ENCODE measurements at regions not wholly inside any gene's neighbourhood (a gene's known extent, or its start where the extent isn't known, plus 50 kb on each side); places are given as distances from the start of the nearest gene placed in this dataset.
"Not testable (repeated sequence)": the region's sequence is repeated elsewhere in the genome, so short reads cannot be mapped to it uniquely, and the experiment has no call there.

DNA sequence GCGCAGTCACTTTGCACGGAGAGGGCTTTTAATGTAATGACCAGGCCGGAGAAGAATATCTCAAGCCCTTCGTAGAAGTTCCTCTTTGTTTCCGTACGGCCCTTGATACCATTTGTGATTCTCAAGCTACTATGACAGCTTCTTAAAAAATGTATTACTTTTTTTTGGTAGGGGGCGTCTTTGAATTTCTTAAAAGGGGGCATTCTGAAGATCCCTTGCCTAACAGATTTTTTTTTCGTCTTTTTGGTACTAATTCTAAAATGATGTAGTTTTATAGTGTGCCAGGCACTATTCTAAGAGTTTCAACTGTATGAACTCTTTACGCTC lies 614.0 kb downstream of the MCTP2 start:
- no peaks in the 10 kb centered on the region for H3K36me3 ChIP-seq
- no peaks in the 10 kb centered on the region for H3K4me1 ChIP-seq
- DNase-seq: no peak
- no peak overlapping the region for H3K27ac ChIP-seq
- no peaks in the 10 kb centered on the region for H3K27me3 ChIP-seq
- H3K9me3 ChIP-seq (replicated peaks): no peaks in the 10 kb centered on the region
- H3K4me3 ChIP-seq: no peak overlapping the region

DNA sequence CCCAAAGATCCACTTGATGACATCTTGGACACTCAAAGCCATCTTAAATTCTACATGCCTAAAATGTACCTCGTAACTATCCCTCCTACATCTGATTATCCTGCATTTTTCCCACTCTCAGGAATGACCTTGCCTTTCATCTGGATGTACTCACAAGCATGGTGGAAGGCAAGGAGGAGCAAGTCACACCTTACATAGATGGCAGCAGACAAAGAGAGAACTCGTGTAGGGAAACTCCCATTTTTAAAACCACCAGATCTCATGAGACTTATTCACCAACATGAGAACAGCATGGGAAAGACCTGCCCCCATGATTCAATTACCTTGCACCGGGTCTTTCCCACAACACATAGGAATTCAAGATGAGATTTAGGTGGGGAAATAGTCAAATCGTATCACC lies 616.0 kb downstream of the MCTP2 start:
- H3K4me1 ChIP-seq: no peaks in the 10 kb centered on the region
- H3K9me3 ChIP-seq (replicated peaks): no peaks in the 10 kb centered on the region
- H3K27me3 ChIP-seq: no peaks in the 10 kb centered on the region
- no peak overlapping the region for H3K27ac ChIP-seq
- H3K36me3 ChIP-seq: no peaks in the 10 kb centered on the region
- DNase-seq: no peak
- H3K4me3 ChIP-seq: no peak overlapping the region

DNA sequence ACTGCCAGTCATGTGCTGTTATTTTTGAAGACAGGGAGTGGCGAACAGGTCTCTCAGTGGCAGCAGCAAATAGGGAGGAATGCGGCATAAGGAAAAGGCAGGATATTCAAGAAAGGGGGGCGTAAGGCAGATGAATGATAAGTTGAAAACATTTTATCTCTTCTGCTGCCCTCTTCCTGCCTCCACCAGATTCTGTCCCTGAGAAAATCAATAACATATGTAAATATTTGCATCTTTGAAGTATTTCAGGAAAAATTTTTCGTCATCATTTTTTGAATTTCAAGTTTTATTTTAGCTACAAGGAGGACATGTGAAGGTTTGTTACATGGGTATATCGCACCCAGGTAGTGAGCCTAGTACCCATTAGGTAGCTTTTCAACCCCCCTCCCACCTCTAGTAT lies 616.7 kb downstream of the MCTP2 start:
- Histone ChIP-seq H3K4me3 (no peak overlapping the region), H3K4me1 (no peaks in the 10 kb centered on the region), H3K27me3 (no peaks in the 10 kb centered on the region), H3K9me3 (replicated peaks) (no peaks in the 10 kb centered on the region), H3K27ac (no peak overlapping the region), H3K36me3 (no peaks in the 10 kb centered on the region)
- DNase-seq: no peak

DNA sequence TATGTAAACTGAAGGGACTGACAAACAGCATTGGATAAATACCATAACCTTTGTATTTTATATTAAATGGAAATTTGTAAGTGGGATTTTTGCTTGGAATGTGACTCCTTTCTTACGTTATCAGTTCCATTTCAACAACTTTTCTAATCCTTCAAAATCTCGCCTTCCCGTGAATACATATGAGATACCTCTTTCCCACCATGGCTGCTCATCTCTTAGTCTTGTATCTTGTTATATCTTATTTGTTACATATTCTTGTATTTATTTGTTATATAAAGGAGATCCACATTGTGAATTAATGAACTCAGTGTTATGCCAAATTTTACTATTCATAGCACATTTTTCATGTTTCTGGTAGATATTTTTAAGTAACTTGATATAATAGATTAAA lies 623.7 kb downstream of the MCTP2 start:
- no peaks in the 10 kb centered on the region for H3K4me1 ChIP-seq
- no peak for DNase-seq
- H3K9me3 ChIP-seq (replicated peaks): no peaks in the 10 kb centered on the region
- no peaks in the 10 kb centered on the region for H3K27me3 ChIP-seq
- H3K27ac ChIP-seq: no peak overlapping the region
- no peaks in the 10 kb centered on the region for H3K36me3 ChIP-seq
- H3K4me3 ChIP-seq: no peak overlapping the region

DNA sequence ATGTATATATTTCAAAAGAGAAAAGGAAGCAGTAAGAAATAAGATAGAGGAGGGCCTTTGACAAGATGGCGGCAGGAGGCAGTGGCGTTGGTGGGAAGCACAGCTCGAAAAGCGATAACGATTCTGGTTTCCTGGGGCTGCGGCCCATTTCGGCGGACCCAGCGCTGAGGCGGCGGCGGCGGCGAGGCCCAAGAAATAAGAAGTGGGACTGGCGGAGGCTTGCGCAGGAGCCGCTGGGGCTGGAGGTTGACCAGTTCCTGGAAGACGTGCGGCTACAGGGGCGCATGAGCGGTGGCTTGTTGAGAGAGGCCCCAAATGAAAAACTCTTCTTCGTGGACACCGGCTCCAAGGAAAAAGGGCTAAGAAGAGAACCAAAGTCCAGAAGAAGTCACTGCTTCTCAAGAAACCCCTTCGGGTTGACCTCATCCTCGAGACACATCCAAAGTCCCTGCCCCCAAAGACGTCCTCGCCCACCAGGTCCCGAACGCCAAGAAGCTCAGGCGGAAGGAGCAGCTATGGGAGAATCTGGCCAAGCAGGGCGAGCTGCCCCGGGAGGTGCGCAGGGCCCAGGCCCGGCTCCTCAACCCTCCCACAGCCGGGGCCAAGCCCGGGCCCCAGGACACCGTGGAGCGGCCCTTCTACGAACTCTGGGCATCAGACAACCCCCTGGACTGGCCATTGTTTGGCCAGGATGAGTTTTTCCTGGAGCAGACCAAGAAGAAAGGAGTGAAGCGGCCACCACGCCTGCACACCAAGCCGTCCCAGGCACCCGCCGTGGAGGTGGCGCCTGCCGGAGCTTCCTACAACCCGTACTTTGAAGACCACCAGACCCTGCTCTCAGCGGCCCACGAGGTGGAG lies 624.3 kb downstream of the MCTP2 start:
- Histone ChIP-seq H3K4me3 (no peak overlapping the region), H3K36me3 (no peaks in the 10 kb centered on the region), H3K27ac (no peak overlapping the region), H3K4me1 (no peaks in the 10 kb centered on the region), H3K27me3 (no peaks in the 10 kb centered on the region), H3K9me3 (replicated peaks) (no peaks in the 10 kb centered on the region)
- no peak for DNase-seq

DNA sequence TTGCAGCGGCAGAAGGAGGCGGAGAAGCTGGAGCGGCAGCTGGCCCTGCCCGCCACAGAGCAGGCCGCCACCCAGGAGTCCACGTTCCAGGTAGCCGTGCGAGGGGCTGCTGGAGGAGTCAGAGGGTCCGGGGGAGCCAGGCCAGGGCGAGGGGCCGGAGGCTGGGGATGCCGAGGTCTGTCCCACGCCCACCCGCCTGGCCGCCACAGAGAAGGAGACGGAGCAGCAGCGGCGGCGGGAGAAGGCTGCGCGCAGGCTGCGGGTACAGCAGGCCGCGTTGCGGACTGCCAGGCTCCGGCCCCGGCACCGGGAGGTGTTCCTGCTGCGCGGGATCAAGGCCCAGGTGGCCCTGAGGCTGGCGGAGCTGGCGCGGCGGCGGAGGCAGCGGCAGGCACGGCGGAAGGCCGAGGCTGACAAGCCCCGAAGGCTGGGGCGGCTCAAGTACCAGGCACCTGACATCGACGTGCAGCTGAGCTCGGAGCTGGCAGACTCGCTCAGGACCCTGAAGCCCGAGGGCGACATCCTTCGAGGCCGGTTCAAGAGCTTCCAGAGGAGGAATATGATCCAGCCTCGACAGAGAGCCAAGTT lies 625.0 kb downstream of the MCTP2 start:
- no peak for DNase-seq
- no peak overlapping the region for H3K4me3 ChIP-seq
- no peaks in the 10 kb centered on the region for H3K4me1 ChIP-seq
- no peaks in the 10 kb centered on the region for H3K9me3 ChIP-seq (replicated peaks)
- no peaks in the 10 kb centered on the region for H3K36me3 ChIP-seq
- no peaks in the 10 kb centered on the region for H3K27me3 ChIP-seq
- no peak overlapping the region for H3K27ac ChIP-seq

DNA sequence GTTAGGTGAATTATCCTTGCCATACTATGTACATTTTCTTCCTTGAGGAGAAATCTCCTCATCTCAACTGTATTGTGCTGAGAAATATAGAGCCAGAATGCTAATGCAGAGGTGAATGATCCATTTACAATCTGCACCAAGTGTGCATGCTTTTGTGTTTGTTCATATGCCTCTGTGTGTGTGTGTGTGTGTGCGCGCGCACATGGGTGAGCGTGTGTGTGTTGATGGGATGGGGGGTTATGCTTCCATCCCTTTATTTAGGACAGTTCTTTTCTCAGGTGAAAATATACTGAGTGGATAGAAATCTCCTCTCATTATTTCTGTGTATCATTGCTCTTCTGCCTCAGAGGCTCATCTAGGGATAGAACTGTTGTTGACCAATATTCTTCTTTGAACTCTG lies 626.1 kb downstream of the MCTP2 start:
- H3K9me3 ChIP-seq (replicated peaks): no peaks in the 10 kb centered on the region
- no peak overlapping the region for H3K4me3 ChIP-seq
- DNase-seq: no peak
- no peaks in the 10 kb centered on the region for H3K4me1 ChIP-seq
- H3K27ac ChIP-seq: no peak overlapping the region
- no peaks in the 10 kb centered on the region for H3K36me3 ChIP-seq
- H3K27me3 ChIP-seq: no peaks in the 10 kb centered on the region

DNA sequence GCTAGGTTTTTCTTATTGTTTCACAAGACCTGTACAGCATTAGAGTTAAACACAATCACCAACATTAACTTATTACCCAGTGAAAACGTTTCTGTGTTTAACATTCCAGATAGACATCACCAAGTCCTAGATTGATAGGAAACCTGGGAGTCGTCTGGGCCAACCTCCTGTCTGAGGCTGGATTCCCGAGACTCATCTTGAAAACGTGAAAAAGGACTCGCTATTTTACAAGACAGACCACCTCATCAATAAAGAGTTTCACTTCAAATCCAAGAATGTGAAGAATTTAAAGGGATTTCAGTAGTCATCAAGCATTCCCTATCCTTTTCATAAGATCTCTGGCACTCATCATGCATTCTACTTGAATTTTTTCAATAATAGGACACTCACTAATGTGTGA lies 626.6 kb downstream of the MCTP2 start:
- no peaks in the 10 kb centered on the region for H3K9me3 ChIP-seq (replicated peaks)
- no peak overlapping the region for H3K27ac ChIP-seq
- no peaks in the 10 kb centered on the region for H3K27me3 ChIP-seq
- no peaks in the 10 kb centered on the region for H3K36me3 ChIP-seq
- H3K4me3 ChIP-seq: no peak overlapping the region
- H3K4me1 ChIP-seq: no peaks in the 10 kb centered on the region
- DNase-seq: no peak

DNA sequence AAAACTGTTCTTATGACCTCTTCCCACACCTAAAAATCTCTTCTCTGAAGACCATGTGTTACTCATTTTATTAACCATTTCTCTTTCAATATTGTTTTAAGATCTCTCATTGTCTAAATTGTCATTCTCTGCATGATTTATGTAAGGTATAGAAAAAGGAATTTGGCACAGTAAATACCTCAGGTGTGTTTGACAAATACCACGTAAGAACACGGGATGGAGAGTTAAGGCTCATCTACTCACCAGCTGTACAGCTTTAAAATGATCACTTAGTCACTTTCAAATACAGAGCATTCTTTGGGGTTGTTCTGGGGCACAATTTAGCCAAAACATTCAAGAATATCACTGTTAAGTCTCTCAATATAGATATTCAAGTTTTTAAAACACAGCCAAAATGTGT lies 627.1 kb downstream of the MCTP2 start:
- no peak overlapping the region for H3K4me3 ChIP-seq
- no peaks in the 10 kb centered on the region for H3K9me3 ChIP-seq (replicated peaks)
- H3K27ac ChIP-seq: no peak overlapping the region
- no peaks in the 10 kb centered on the region for H3K27me3 ChIP-seq
- no peaks in the 10 kb centered on the region for H3K4me1 ChIP-seq
- no peak for DNase-seq
- H3K36me3 ChIP-seq: no peaks in the 10 kb centered on the region

DNA sequence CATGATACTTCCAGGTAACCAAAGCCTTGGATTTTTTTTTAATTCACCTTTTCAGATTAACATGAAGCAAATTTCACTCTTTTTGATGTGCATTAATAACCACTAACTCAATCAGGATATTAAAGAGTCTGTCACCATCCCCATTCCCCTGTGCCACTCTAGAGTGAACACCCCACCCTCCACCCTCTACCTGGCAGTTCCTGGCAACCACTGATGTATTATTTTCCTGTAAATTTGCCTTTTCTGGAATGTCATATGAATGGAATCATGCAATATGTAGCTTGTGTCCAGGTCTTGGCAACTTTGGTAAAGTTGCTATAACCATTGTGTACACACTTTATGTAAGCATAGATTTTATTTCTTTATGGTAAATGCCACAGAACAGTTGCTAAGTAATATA lies 627.6 kb downstream of the MCTP2 start:
- no peaks in the 10 kb centered on the region for H3K36me3 ChIP-seq
- no peak for DNase-seq
- no peak overlapping the region for H3K4me3 ChIP-seq
- no peaks in the 10 kb centered on the region for H3K4me1 ChIP-seq
- no peak overlapping the region for H3K27ac ChIP-seq
- H3K27me3 ChIP-seq: no peaks in the 10 kb centered on the region
- H3K9me3 ChIP-seq (replicated peaks): no peaks in the 10 kb centered on the region

DNA sequence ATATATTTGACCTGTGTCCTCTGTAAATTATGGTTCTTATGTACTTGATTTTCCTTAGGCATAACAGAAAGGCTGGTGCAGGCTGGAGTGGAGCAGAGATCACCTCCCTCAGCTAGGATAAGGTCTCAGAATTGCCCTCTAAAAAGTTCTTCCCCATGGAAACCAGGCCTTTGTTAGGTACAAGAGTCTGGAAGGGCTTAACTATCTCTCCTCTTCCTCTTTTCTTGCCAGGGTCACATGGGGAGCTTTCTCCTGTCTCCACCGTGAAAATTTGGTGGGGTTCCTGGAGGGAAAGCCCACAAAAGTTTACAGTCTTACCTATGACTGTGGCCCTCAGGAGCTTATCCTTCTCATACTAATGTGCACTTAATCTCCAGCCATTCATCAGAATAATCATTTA lies 633.2 kb downstream of the MCTP2 start:
- Histone ChIP-seq H3K4me1 (no peaks in the 10 kb centered on the region), H3K36me3 (no peaks in the 10 kb centered on the region), H3K27me3 (no peaks in the 10 kb centered on the region), H3K4me3 (no peak overlapping the region), H3K9me3 (replicated peaks) (no peaks in the 10 kb centered on the region), H3K27ac (no peak overlapping the region)
- no peak for DNase-seq

DNA sequence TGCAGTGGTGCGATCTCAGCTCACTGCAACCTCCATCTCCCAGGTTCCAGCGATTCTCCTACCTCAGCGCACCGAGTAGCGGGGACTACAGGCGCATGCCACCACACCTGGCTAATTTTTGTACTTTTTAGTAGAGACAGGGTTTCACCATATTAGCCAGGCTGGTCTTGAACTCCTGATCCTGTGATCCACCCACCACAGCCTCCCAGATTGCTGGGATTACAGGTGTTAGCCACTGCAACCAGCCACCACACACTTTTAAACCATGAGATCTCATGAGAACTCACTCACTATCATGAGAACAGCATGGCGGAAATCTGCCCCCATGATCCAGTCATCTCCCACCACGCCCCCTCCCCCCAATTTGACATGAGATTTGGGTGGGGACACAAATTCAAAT lies 636.9 kb downstream of the MCTP2 start:
- not testable (repeated sequence) for H3K27me3 ChIP-seq; DNase-seq; H3K4me3 ChIP-seq; H3K36me3 ChIP-seq; H3K27ac ChIP-seq; H3K4me1 ChIP-seq; H3K9me3 ChIP-seq (replicated peaks)

DNA sequence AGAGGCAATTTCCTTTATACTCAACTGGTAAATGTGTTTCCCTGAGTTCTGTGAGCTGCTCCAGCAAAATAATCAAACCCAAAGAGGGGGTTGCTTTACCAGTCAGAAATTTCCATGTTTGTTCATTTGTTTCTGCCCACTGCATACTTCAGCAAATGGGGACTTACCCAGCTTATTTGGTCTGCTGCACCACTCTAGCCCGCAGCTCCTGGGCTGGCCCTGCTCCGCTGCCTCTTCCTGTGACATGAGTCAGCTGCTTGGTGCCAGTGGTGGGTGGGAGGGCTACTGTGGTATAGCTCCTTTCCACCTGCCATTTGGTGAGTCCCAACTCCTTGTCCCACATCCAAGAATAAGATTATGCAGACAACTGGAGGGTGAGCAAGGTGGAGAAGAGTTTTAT lies 644.2 kb downstream of the MCTP2 start:
- Histone ChIP-seq H3K4me1 (no peaks in the 10 kb centered on the region), H3K27me3 (no peaks in the 10 kb centered on the region), H3K36me3 (no peaks in the 10 kb centered on the region), H3K9me3 (replicated peaks) (no peaks in the 10 kb centered on the region), H3K4me3 (no peak overlapping the region), H3K27ac (no peak overlapping the region)
- DNase-seq: no peak

DNA sequence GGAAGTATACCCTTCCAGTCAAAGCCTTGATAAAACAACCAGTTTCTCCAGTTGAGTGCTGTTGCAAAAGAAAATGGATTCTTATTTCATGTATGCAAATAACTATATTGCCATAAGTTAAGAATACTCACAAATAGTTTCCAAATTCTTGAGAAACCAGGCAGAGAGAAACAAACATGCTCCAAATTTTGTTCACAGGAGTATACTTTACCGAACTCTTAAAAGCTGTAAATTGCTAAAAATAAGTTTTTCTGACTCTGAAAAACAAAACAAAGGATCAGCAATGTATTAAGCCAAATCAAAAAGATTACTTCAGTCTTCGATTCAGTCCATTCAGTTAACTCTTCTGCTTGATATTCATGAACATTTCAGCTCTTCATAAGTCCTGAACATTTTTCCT lies 646.5 kb downstream of the MCTP2 start:
- no peak overlapping the region for H3K27ac ChIP-seq
- no peaks in the 10 kb centered on the region for H3K27me3 ChIP-seq
- no peaks in the 10 kb centered on the region for H3K4me1 ChIP-seq
- DNase-seq: no peak
- no peak overlapping the region for H3K4me3 ChIP-seq
- H3K9me3 ChIP-seq (replicated peaks): no peaks in the 10 kb centered on the region
- H3K36me3 ChIP-seq: no peaks in the 10 kb centered on the region

DNA sequence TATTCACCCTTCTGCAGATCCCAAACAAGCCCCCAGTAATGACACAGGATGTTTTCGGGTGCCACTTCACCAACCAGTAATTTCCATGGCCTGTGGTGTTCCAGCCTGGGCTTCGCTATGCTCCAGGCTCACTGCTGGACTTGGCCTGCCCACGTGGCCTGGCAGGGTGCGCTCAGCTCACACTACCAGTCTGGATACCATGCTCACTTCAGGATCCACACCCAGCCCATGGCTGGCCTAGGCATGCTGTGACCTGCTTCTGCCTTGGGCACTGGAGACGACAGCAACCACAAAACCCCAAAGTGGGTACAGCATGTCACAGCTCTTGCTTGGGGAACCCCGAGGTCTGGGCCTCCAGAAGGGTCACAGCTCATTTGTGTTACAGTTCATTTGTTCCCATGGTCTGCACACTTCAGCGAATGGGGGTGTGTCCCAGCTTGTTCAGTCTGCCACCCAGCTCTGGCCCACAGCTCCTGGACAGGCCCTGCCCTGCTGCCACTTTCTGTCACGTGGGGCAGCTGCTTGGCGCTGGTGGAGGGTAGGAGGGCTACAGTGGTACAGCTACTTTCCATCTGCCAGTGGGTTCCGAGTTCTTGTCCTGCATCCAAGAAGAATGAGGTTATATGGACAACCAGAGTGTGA lies 650.8 kb downstream of the MCTP2 start:
- no peak overlapping the region for H3K27ac ChIP-seq
- no peak overlapping the region for H3K4me3 ChIP-seq
- H3K27me3 ChIP-seq: no peaks in the 10 kb centered on the region
- H3K4me1 ChIP-seq: no peaks in the 10 kb centered on the region
- no peaks in the 10 kb centered on the region for H3K9me3 ChIP-seq (replicated peaks)
- DNase-seq: no peak
- H3K36me3 ChIP-seq: no peaks in the 10 kb centered on the region

DNA sequence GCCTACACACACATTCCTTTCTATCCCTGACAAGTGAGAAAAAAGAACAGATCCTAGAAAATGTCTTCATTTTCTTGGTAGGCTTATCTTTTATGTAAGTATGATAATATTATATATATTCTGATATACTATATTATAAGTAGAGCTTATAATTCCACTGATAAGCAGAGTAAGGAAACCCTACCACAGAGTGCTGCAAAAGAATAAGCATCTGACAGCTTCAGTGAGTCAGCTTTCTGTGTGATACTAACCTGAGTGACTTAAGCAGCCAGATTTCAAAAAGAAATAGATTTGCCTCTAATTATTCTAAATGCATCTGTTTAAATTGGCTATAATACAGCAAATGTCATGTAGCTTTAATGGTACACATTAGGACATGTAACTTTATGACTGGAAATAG lies 656.0 kb downstream of the MCTP2 start:
- Histone ChIP-seq H3K27me3 (no peaks in the 10 kb centered on the region), H3K27ac (no peak overlapping the region), H3K9me3 (replicated peaks) (no peaks in the 10 kb centered on the region), H3K4me1 (no peaks in the 10 kb centered on the region), H3K4me3 (no peak overlapping the region), H3K36me3 (no peaks in the 10 kb centered on the region)
- DNase-seq: no peak
